ENCODE measurements at regions not wholly inside any gene's neighbourhood (a gene's known extent, or its start where the extent isn't known, plus 50 kb on each side); places are given as distances from the start of the nearest gene placed in this dataset.
"Not testable (repeated sequence)": the region's sequence is repeated elsewhere in the genome, so short reads cannot be mapped to it uniquely, and the experiment has no call there.

GRCh38 chr9:82829818-82830217 lies 233.1 kb downstream of the RASEF start:
- in situ Hi-C loops (cut with MboI; ENCODE audit: low pct_unique_long_range_greater_than_20kb, low sequenced_read_pairs), result no loop called here
- DNase-seq, result no peak

GRCh38 chr9:82865524-82865923 lies 197.4 kb downstream of the RASEF start:
- in situ Hi-C loops (cut with MboI; ENCODE audit: low pct_unique_long_range_greater_than_20kb, low sequenced_read_pairs), result no loop called here
- no peak for DNase-seq

GRCh38 chr9:82880336-82881050 lies 182.4 kb downstream of the RASEF start:
- no peak for DNase-seq
- in situ Hi-C loops (cut with MboI; ENCODE audit: low pct_unique_long_range_greater_than_20kb, low sequenced_read_pairs), result no loop called here

- no peak for DNase-seq
- in situ Hi-C loops (cut with MboI; ENCODE audit: low pct_unique_long_range_greater_than_20kb, low sequenced_read_pairs), result no loop called here
These were observed 180.8 kb downstream of the RASEF start for GRCh38 chr9:82882138-82882537.

- in situ Hi-C loops (cut with MboI; ENCODE audit: low pct_unique_long_range_greater_than_20kb, low sequenced_read_pairs), result no loop called here
- no peak for DNase-seq
These were observed 180.2 kb downstream of the RASEF start for GRCh38 chr9:82882748-82883147.

- in situ Hi-C loops (cut with MboI; ENCODE audit: low pct_unique_long_range_greater_than_20kb, low sequenced_read_pairs), result no loop called here
- DNase-seq, result no peak
These were observed 179.5 kb downstream of the RASEF start for GRCh38 chr9:82883436-82883835.

- DNase-seq; in situ Hi-C loops (cut with MboI; ENCODE audit: low pct_unique_long_range_greater_than_20kb, low sequenced_read_pairs): not testable (repeated sequence)
These were observed 179.0 kb downstream of the RASEF start for GRCh38 chr9:82883974-82884373.

GRCh38 chr9:82890401-82890800 lies 172.5 kb downstream of the RASEF start:
- no peak for DNase-seq
- in situ Hi-C loops (cut with MboI; ENCODE audit: low pct_unique_long_range_greater_than_20kb, low sequenced_read_pairs), result no loop called here

GRCh38 chr9:82890865-82891264 lies 172.1 kb downstream of the RASEF start:
- no peak for DNase-seq
- in situ Hi-C loops (cut with MboI; ENCODE audit: low pct_unique_long_range_greater_than_20kb, low sequenced_read_pairs), result no loop called here

GRCh38 chr9:82891321-82891720 lies 171.6 kb downstream of the RASEF start:
- in situ Hi-C loops (cut with MboI; ENCODE audit: low pct_unique_long_range_greater_than_20kb, low sequenced_read_pairs), result no loop called here
- DNase-seq, result no peak

GRCh38 chr9:82893549-82893948 lies 169.4 kb downstream of the RASEF start:
- in situ Hi-C loops (cut with MboI; ENCODE audit: low pct_unique_long_range_greater_than_20kb, low sequenced_read_pairs), result no loop called here
- DNase-seq, result no peak

- in situ Hi-C loops (cut with MboI; ENCODE audit: low pct_unique_long_range_greater_than_20kb, low sequenced_read_pairs), result no loop called here
These were observed 168.4 kb downstream of the RASEF start for GRCh38 chr9:82894548-82894947.

GRCh38 chr9:82894961-82895821 lies 167.8 kb downstream of the RASEF start:
- DNase-seq, result no peak
- in situ Hi-C loops (cut with MboI; ENCODE audit: low pct_unique_long_range_greater_than_20kb, low sequenced_read_pairs), result no loop called here

More at GRCh38 chr9:82894548-82894947, 168.4 kb downstream of the RASEF start:
- no peak for DNase-seq

- in situ Hi-C loops (cut with MboI; ENCODE audit: low pct_unique_long_range_greater_than_20kb, low sequenced_read_pairs), result no loop called here
- no peak for DNase-seq
These were observed 167.2 kb downstream of the RASEF start for GRCh38 chr9:82895822-82896110.

GRCh38 chr9:82903503-82903902 lies 159.4 kb downstream of the RASEF start:
- in situ Hi-C loops (cut with MboI; ENCODE audit: low pct_unique_long_range_greater_than_20kb, low sequenced_read_pairs), result no loop called here
- no peak for DNase-seq

GRCh38 chr9:82911996-82912395 lies 150.9 kb downstream of the RASEF start:
- no peak for DNase-seq
- in situ Hi-C loops (cut with MboI; ENCODE audit: low pct_unique_long_range_greater_than_20kb, low sequenced_read_pairs), result no loop called here

- in situ Hi-C loops (cut with MboI; ENCODE audit: low pct_unique_long_range_greater_than_20kb, low sequenced_read_pairs), result no loop called here
- no peak for DNase-seq
These were observed 150.3 kb downstream of the RASEF start for GRCh38 chr9:82912645-82913044.

GRCh38 chr9:82916238-82916637 lies 146.7 kb downstream of the RASEF start:
- DNase-seq; in situ Hi-C loops (cut with MboI; ENCODE audit: low pct_unique_long_range_greater_than_20kb, low sequenced_read_pairs): not testable (repeated sequence)

GRCh38 chr9:82920154-82920553 lies 142.8 kb downstream of the RASEF start:
- no peak for DNase-seq
- in situ Hi-C loops (cut with MboI; ENCODE audit: low pct_unique_long_range_greater_than_20kb, low sequenced_read_pairs), result no loop called here

GRCh38 chr9:82922686-82923085 lies 140.3 kb downstream of the RASEF start:
- no peak for DNase-seq
- in situ Hi-C loops (cut with MboI; ENCODE audit: low pct_unique_long_range_greater_than_20kb, low sequenced_read_pairs), result no loop called here
